Smooth muscle cell (in vitro differentiated cells): ENCODE measurements at regions not wholly inside any gene's neighbourhood (a gene's known extent, or its start where the extent isn't known, plus 50 kb on each side); places are given as distances from the start of the nearest gene placed in this dataset.

ENCODE experiments used
- DNase-seq: peaks from one replicate; lab custom pipeline; 2025; ENCODE audit not compliant: unreplicated experiment; lab: John Stamatoyannopoulos, UW
- H2AFZ ChIP-seq: fragments of 200-600 bp; sonication (generic); 2 replicates; pipeline ENCODE4 v1.6.0; 2016; ENCODE audit warnings: antibody characterized with exemption, low read depth, mild to moderate bottlenecking
- H3F3A ChIP-seq: fragments of 200-600 bp; sonication (generic); 2 replicates; pipeline ENCODE4 v1.6.0; 2017; ENCODE audit warnings: antibody characterized with exemption, low read depth
- H3K27ac ChIP-seq: fragments of 200-600 bp; sonication (generic); 2 replicates; pipeline ENCODE4 v1.5.1; 2016; ENCODE audit warnings: low read depth, mild to moderate bottlenecking
- H3K27me3 ChIP-seq: fragments of 200-600 bp; sonication (generic); 2 replicates; pipeline ENCODE4 v1.6.1; 2016; ENCODE audit warnings: low read depth, mild to moderate bottlenecking
- H3K36me3 ChIP-seq: fragments of 200-600 bp; sonication (generic); 2 replicates; pipeline ENCODE4 v1.5.1; 2016; ENCODE audit warnings: low read depth
- H3K4me1 ChIP-seq: fragments of 200-600 bp; sonication (generic); 2 replicates; pipeline ENCODE4 v1.5.1; 2016; ENCODE audit warnings: low read depth
- H3K4me2 ChIP-seq: fragments of 200-600 bp; sonication (generic); 2 replicates; pipeline ENCODE4 v1.6.0; 2016; ENCODE audit warnings: mild to moderate bottlenecking
- H3K4me3 ChIP-seq: fragments of 200-600 bp; sonication (generic); 2 replicates; pipeline ENCODE4 v1.5.1; 2016; ENCODE audit warnings: mild to moderate bottlenecking
- H3K79me2 ChIP-seq: fragments of 200-600 bp; sonication (generic); 2 replicates; pipeline ENCODE4 v1.6.0; 2016; ENCODE audit warnings: low read depth, mild to moderate bottlenecking
- H3K9ac ChIP-seq: fragments of 200-600 bp; sonication (generic); 2 replicates; pipeline ENCODE4 v1.6.0; 2016; ENCODE audit warnings: low read depth
- H3K9me3 ChIP-seq: fragments of 200-600 bp; sonication (generic); replicated peaks from 2 replicates; pipeline ENCODE4 v1.5.1; 2016; ENCODE audit warnings: low read depth
- H4K20me1 ChIP-seq: fragments of 200-600 bp; sonication (generic); 2 replicates; pipeline ENCODE4 v1.6.0; 2016; ENCODE audit warnings: low read depth
- WGBS: methylation state at CpG from one replicate; pipeline ENCODE4 v1.1.7; 2016; ENCODE audit warnings: low lambda C conversion rate; 5-methylcytosine and 5-hydroxymethylcytosine counted together
- TF ChIP-seq, protein P1 (sequence below): fragments of 200-600 bp; sonication (generic); IDR thresholded peaks from 2 replicates; pipeline ENCODE4 v1.5.1; 2017; ENCODE audit warnings: borderline replicate concordance, mild to moderate bottlenecking, antibody characterized with exemption; ENCODE audit not compliant: insufficient read depth, poor library complexity, severe bottlenecking

DNA sequence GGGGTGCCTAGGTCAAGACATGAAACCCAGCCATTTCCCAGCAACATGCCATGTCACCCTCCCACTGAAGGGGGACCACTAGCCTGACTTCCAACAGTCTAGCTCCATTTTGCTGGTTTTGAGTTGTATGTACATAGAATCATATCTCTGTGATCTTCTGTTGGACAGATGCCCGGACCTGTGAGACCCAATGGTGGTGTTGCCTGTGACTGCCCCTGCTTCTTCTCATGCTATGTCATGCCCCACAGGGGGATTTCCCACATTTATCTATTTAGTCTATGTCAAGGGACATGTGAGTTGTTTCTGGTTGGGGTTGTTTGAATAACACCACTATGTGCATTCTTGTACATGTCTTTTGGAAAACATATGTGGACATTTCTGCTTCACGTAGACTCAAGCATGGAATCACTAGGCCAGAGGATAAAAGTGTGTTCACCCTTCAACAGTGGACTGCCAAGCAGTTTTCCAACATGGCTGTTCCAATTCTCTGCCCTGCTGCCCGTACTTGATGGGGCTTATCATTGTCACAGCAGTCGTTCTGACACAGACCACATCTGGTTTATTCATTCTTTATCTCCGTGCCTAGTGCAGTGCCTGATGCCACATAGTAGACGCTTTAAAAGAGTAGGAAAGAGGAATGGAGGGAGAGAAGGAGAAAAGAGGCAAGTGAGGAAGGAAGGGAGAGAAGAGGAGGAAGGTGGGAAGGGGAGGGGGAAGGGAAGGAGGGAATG lies 114.4 kb downstream of the TPRA1 start:
- Histone ChIP-seq H3K9ac (no peak overlapping the region), H3K4me1 (no peaks in the 10 kb centered on the region), H3K9me3 (no peaks in the 10 kb centered on the region), H3K27me3 (no peaks in the 10 kb centered on the region), H3F3A (no peaks in the 10 kb centered on the region), H3K4me3 (no peak overlapping the region), H3K36me3 (no peaks in the 10 kb centered on the region), H3K79me2 (no peaks in the 10 kb centered on the region), H2AFZ (no peak overlapping the region), H3K27ac (no peak overlapping the region), H4K20me1 (no peaks in the 10 kb centered on the region), H3K4me2 (no peak overlapping the region)
- no peak for DNase-seq
- TF ChIP-seq, protein P1, sequence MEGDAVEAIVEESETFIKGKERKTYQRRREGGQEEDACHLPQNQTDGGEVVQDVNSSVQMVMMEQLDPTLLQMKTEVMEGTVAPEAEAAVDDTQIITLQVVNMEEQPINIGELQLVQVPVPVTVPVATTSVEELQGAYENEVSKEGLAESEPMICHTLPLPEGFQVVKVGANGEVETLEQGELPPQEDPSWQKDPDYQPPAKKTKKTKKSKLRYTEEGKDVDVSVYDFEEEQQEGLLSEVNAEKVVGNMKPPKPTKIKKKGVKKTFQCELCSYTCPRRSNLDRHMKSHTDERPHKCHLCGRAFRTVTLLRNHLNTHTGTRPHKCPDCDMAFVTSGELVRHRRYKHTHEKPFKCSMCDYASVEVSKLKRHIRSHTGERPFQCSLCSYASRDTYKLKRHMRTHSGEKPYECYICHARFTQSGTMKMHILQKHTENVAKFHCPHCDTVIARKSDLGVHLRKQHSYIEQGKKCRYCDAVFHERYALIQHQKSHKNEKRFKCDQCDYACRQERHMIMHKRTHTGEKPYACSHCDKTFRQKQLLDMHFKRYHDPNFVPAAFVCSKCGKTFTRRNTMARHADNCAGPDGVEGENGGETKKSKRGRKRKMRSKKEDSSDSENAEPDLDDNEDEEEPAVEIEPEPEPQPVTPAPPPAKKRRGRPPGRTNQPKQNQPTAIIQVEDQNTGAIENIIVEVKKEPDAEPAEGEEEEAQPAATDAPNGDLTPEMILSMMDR, result no peak
- 81% methylated on average over 6 of the region's 6 CpGs for WGBS

DNA sequence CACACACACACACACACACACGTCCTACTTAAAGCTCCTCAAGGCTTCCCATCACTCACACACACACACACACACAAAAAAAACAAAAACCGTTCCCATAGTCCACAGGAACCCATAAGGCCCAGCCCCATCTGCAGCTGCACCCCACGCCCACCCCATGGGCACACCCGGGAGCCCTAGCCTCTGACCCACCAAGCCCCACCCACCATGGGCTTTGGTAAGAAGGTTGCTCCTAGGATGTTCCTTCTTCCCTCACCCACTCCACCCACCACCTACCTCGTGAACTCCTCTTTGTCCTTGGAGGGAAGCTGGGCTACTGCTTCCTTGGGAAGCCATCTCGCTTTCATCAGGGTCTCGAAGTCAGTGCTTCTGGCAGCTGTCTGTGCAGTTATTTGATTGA lies 115.1 kb downstream of the TPRA1 start:
- no peaks in the 10 kb centered on the region for H3K9me3 ChIP-seq
- no peak overlapping the region for H3K27ac ChIP-seq
- no peak overlapping the region for H3K4me3 ChIP-seq
- H4K20me1 ChIP-seq, result no peaks in the 10 kb centered on the region
- no peak overlapping the region for H2AFZ ChIP-seq
- no peaks in the 10 kb centered on the region for H3K27me3 ChIP-seq
- WGBS, result 86% methylated on average over 6 of the region's 7 CpGs
- H3K4me2 ChIP-seq, result no peak overlapping the region
- no peaks in the 10 kb centered on the region for H3K4me1 ChIP-seq
- no peak overlapping the region for H3K9ac ChIP-seq
- H3K36me3 ChIP-seq, result no peaks in the 10 kb centered on the region
- no peaks in the 10 kb centered on the region for H3F3A ChIP-seq
- TF ChIP-seq, protein P1, result no peak
- no peaks in the 10 kb centered on the region for H3K79me2 ChIP-seq
- DNase-seq, result no peak

GRCh38 chr3:127473244-127474024 lies 117.1 kb downstream of the TPRA1 start:
- Histone ChIP-seq H3K27ac (no peak overlapping the region), H3K4me3 (no peak overlapping the region), H3K4me1 (no peaks in the 10 kb centered on the region), H3F3A (no peaks in the 10 kb centered on the region), H2AFZ (no peak overlapping the region), H3K9me3 (no peaks in the 10 kb centered on the region), H3K4me2 (no peak overlapping the region), H3K79me2 (no peaks in the 10 kb centered on the region), H3K36me3 (no peaks in the 10 kb centered on the region), H3K27me3 (no peaks in the 10 kb centered on the region), H4K20me1 (no peaks in the 10 kb centered on the region), H3K9ac (no peak overlapping the region)
- TF ChIP-seq, protein P1, result peak; percentile 25
- 53% methylated on average over 10 of the region's 10 CpGs for WGBS
- no peak for DNase-seq
